Lower leg skin (tissue), 3 donors: ENCODE measurements at regions not wholly inside any gene's neighbourhood (a gene's known extent, or its start where the extent isn't known, plus 50 kb on each side); places are given as distances from the start of the nearest gene placed in this dataset.

Experiments
- POLR2A ChIP-seq, 2 donors: fragments of 450-650 bp; IDR thresholded peaks; one replicate each; pipeline ENCODE4 v1.6.1; 2016 to 2017; ENCODE audit warnings: antibody characterized with exemption in 2 of 2, mild to moderate bottlenecking in 1 of 2, moderate library complexity in 1 of 2
- TF ChIP-seq, protein P1 (sequence below), 3 donors: fragments of 450-650 bp; IDR thresholded peaks; one replicate each; pipeline ENCODE4 v1.5.1; 2016; ENCODE audit warnings: antibody characterized with exemption in 3 of 3, mild to moderate bottlenecking in 3 of 3, moderate library complexity in 2 of 3

GRCh38 chr11:15836795-15837194 lies 519.6 kb downstream of the SOX6 start:
- TF ChIP-seq, protein P1, sequence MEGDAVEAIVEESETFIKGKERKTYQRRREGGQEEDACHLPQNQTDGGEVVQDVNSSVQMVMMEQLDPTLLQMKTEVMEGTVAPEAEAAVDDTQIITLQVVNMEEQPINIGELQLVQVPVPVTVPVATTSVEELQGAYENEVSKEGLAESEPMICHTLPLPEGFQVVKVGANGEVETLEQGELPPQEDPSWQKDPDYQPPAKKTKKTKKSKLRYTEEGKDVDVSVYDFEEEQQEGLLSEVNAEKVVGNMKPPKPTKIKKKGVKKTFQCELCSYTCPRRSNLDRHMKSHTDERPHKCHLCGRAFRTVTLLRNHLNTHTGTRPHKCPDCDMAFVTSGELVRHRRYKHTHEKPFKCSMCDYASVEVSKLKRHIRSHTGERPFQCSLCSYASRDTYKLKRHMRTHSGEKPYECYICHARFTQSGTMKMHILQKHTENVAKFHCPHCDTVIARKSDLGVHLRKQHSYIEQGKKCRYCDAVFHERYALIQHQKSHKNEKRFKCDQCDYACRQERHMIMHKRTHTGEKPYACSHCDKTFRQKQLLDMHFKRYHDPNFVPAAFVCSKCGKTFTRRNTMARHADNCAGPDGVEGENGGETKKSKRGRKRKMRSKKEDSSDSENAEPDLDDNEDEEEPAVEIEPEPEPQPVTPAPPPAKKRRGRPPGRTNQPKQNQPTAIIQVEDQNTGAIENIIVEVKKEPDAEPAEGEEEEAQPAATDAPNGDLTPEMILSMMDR (IDR thresholded peaks at IDR 0.05): no peak
- no peak for TF ChIP-seq POLR2A (IDR thresholded peaks at IDR 0.05)
